ENCODE measurements at regions not wholly inside any gene's neighbourhood (a gene's known extent, or its start where the extent isn't known, plus 50 kb on each side); places are given as distances from the start of the nearest gene placed in this dataset.
A peak's percentile ranks its signal among the peaks of the same experiment; 100 is the strongest.
"Not testable (repeated sequence)": the region's sequence is repeated elsewhere in the genome, so short reads cannot be mapped to it uniquely, and the experiment has no call there.

GRCh38 chr4:87901422-87901992, 68.7 kb downstream of the MEPE start:
- in situ Hi-C loops (cut with MboI; ENCODE audit: low pct_unique_long_range_greater_than_20kb, low sequenced_read_pairs), result no loop called here
- DNase-seq, result no peak

GRCh38 chr4:87904639-87905160, 70.8 kb upstream of the SPP1 start:
- DNase-seq, result no peak
- in situ Hi-C loops (cut with MboI; ENCODE audit: low pct_unique_long_range_greater_than_20kb, low sequenced_read_pairs), result no loop called here

- DNase-seq, result no peak
- in situ Hi-C loops (cut with MboI; ENCODE audit: low pct_unique_long_range_greater_than_20kb, low sequenced_read_pairs), result no loop called here
These were observed 67.2 kb upstream of the SPP1 start for GRCh38 chr4:87908336-87908735.

GRCh38 chr4:87910795-87911194, 64.7 kb upstream of the SPP1 start:
- DNase-seq, result no peak
- in situ Hi-C loops (cut with MboI; ENCODE audit: low pct_unique_long_range_greater_than_20kb, low sequenced_read_pairs), result no loop called here

DNA sequence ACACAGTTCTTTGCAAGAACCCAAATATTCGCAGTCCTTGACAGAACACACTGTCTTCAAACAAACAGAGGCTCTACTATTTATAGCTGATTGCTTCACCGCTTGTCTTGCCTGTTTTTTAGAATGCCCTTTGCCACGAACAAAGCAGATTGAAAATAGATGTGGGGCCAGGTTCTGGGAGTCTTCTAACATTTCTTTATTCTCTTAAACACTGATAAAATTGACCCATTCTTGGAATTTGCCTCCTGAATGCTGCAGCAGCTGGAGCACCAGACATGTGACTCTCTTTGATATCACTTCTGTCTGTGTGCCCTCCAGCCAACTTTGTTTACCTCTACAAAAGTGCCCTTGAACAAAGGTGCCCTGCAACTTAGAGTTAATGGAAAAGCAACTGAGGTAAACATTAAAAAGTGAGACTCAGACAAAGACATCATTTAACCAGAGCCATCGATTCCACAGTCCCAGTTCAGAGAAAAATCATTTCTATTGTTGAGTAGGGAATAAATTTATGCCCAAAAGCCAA, 64.2 kb upstream of the SPP1 start:
- in situ Hi-C loops (cut with MboI; ENCODE audit: low pct_unique_long_range_greater_than_20kb, low sequenced_read_pairs), result no loop called here
- DNase-seq, result no peak

- in situ Hi-C loops (cut with MboI; ENCODE audit: low pct_unique_long_range_greater_than_20kb, low sequenced_read_pairs), result no loop called here
- DNase-seq, result peak; percentile 20
These were observed 63.1 kb upstream of the SPP1 start for GRCh38 chr4:87912164-87913004.

DNA sequence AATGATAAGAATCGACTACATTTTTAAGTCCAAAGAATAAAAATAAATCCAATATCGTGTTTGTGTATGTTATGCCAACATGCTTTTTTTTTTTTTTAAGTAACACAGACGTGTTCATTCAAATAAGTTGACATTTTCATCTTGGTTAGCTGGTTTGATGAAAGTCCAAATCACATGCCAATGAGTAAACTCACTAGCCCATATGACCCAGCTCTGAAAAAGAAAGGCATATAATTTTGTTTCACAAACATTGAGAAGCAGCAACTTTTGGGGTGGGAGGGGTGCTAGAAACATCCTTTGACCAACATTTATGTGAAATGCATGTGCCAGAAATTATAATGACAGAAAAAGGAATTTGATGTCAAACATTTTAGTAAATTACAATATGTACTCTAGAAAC, 61.6 kb upstream of the SPP1 start:
- in situ Hi-C loops (cut with MboI; ENCODE audit: low pct_unique_long_range_greater_than_20kb, low sequenced_read_pairs), result no loop called here
- DNase-seq, result no peak

GRCh38 chr4:87915621-87916020, 59.9 kb upstream of the SPP1 start:
- no peak for DNase-seq
- in situ Hi-C loops (cut with MboI; ENCODE audit: low pct_unique_long_range_greater_than_20kb, low sequenced_read_pairs), result no loop called here

- peak; percentile 22 for DNase-seq
- in situ Hi-C loops (cut with MboI; ENCODE audit: low pct_unique_long_range_greater_than_20kb, low sequenced_read_pairs), result no loop called here
These were observed 58.9 kb upstream of the SPP1 start for GRCh38 chr4:87916626-87917025.

GRCh38 chr4:87917911-87918310, 57.6 kb upstream of the SPP1 start:
- in situ Hi-C loops (cut with MboI; ENCODE audit: low pct_unique_long_range_greater_than_20kb, low sequenced_read_pairs); DNase-seq: not testable (repeated sequence)

- no peak for DNase-seq
These were observed 57.0 kb upstream of the SPP1 start for GRCh38 chr4:87918314-87919058.

DNA sequence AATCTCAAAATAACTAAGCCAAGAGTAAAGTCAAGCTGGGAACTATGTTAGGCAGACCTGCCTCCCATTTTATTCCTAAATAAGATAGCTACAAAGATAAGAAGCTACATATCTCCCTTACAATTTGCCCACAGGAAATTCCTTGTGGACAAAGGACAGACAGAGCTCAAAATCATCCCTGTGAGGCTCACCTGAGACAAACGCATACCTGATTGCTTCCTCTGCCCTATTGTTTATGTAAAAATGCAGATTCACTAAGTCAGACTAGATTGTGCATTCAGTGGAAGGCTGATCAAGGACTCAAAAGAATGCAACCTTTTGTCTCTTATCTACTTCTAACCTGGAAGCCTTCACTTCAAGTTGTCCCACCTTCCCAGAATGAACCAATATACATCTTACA, 56.2 kb upstream of the SPP1 start:
- DNase-seq; in situ Hi-C loops (cut with MboI; ENCODE audit: low pct_unique_long_range_greater_than_20kb, low sequenced_read_pairs): not testable (repeated sequence)

More at GRCh38 chr4:87918314-87919058, 57.0 kb upstream of the SPP1 start:
- in situ Hi-C loops (cut with MboI; ENCODE audit: low pct_unique_long_range_greater_than_20kb, low sequenced_read_pairs), result no loop called here

DNA sequence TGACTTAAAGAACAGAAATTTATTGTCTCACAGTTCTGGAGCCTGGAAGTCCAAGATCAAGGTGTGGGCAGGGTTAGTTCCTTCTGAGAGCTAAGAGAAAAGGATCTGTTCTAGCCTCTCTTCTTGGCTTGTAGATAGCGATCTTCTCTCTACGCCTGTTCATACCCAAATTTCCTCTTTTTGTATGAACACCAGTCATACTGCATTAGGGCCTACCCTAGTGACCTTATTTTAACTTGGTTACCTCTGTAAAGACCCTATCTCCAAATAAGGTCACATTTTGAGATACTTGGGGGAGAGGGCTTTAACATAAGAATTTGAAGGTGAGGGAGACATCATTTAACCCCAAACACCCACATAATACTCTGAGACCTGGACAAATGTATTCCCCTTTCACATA, 55.6 kb upstream of the SPP1 start:
- in situ Hi-C loops (cut with MboI; ENCODE audit: low pct_unique_long_range_greater_than_20kb, low sequenced_read_pairs), result no loop called here
- peak; percentile 60 for DNase-seq

DNA sequence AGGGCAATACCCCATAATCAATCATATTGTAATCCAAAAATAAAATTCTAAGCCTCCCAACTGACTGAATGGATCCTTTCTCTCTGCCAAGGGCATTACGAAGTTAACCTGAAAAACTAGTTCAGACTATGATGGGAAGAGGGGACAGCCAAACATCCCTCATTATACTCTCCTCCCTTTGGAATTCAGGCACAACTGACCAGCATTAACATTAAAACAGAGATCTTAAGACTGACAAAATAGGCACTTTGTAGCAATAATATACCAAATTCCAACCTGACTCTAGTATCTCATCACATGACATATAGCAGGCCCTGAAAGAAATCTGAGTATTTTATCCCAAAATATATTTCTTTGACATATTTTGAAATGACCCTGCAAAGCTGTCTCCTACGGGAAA, 55.0 kb upstream of the SPP1 start:
- in situ Hi-C loops (cut with MboI; ENCODE audit: low pct_unique_long_range_greater_than_20kb, low sequenced_read_pairs), result no loop called here
- DNase-seq, result no peak

- in situ Hi-C loops (cut with MboI; ENCODE audit: low pct_unique_long_range_greater_than_20kb, low sequenced_read_pairs); DNase-seq: not testable (repeated sequence)
These were observed 53.7 kb upstream of the SPP1 start for GRCh38 chr4:87921626-87922479.

GRCh38 chr4:87924146-87924545, 51.4 kb upstream of the SPP1 start:
- in situ Hi-C loops (cut with MboI; ENCODE audit: low pct_unique_long_range_greater_than_20kb, low sequenced_read_pairs), result not testable (repeated sequence)

More at GRCh38 chr4:87924146-87924545, 51.4 kb upstream of the SPP1 start:
- not testable (repeated sequence) for DNase-seq

Measured in KBM-7 (cell line).